ENCODE measurements at regions not wholly inside any gene's neighbourhood (a gene's known extent, or its start where the extent isn't known, plus 50 kb on each side); places are given as distances from the start of the nearest gene placed in this dataset.

GRCh38 chr3:113148284-113148683, 63.1 kb upstream of the BOC start:
- no peak for TF ChIP-seq YY1 (IDR thresholded peaks at IDR 0.05; ENCODE audit: extremely low read depth, insufficient replicate concordance, low read depth, low read length)
- no peak for TF ChIP-seq ZNF274 (IDR thresholded peaks at IDR 0.05; ENCODE audit: low read depth, low read length)
- no peak for TF ChIP-seq MAX (IDR thresholded peaks at IDR 0.05)
- TF ChIP-seq, protein P1, sequence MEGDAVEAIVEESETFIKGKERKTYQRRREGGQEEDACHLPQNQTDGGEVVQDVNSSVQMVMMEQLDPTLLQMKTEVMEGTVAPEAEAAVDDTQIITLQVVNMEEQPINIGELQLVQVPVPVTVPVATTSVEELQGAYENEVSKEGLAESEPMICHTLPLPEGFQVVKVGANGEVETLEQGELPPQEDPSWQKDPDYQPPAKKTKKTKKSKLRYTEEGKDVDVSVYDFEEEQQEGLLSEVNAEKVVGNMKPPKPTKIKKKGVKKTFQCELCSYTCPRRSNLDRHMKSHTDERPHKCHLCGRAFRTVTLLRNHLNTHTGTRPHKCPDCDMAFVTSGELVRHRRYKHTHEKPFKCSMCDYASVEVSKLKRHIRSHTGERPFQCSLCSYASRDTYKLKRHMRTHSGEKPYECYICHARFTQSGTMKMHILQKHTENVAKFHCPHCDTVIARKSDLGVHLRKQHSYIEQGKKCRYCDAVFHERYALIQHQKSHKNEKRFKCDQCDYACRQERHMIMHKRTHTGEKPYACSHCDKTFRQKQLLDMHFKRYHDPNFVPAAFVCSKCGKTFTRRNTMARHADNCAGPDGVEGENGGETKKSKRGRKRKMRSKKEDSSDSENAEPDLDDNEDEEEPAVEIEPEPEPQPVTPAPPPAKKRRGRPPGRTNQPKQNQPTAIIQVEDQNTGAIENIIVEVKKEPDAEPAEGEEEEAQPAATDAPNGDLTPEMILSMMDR (IDR thresholded peaks at IDR 0.05 in 2 of 3, conservative IDR thresholded peaks at IDR 0.05 in 1 of 3; ENCODE audit: borderline replicate concordance in 1 of 3, insufficient read depth in 1 of 3, low read depth in 2 of 3, low read length in 2 of 3), result no peak
